Keratinocyte (primary cell): ENCODE measurements at regions not wholly inside any gene's neighbourhood (a gene's known extent, or its start where the extent isn't known, plus 50 kb on each side); places are given as distances from the start of the nearest gene placed in this dataset.

Source experiments
- CTCF ChIP-seq, 3 experiments: IDR thresholded peaks in 1 of 3; conservative IDR thresholded peaks in 1 of 3; optimal IDR thresholded peaks in 1 of 3; 2 replicates in 2 of 3; 3 replicates in 1 of 3; pipeline versions ENCODE3 to v1.5.1; 2011; ENCODE audit warnings: low read length in 3 of 3, mild to moderate bottlenecking in 3 of 3, moderate library complexity in 2 of 3, control low read depth in 1 of 3, inconsistent platforms in 1 of 3; ENCODE audit not compliant: insufficient read depth in 2 of 3; ENCODE audit errors: extremely low read depth in 1 of 3
- EZH2 ChIP-seq: IDR thresholded peaks from one replicate; pipeline ENCODE4 v1.6.1; 2012; ENCODE audit warnings: inconsistent platforms, mild to moderate bottlenecking, low read length, moderate library complexity

GRCh38 chr15:46146002-46146401 is 511.2 kb downstream of the SQOR start:
- TF ChIP-seq EZH2: no peak
- no peak for TF ChIP-seq CTCF (optimal IDR thresholded peaks at IDR 0.05 in 1 of 3, IDR thresholded peaks at IDR 0.05 in 1 of 3, conservative IDR thresholded peaks at IDR 0.05 in 1 of 3; ENCODE audit: extremely low read depth in 1 of 3, insufficient read depth in 2 of 3, low read length in 3 of 3)
